ENCODE measurements at regions not wholly inside any gene's neighbourhood (a gene's known extent, or its start where the extent isn't known, plus 50 kb on each side); places are given as distances from the start of the nearest gene placed in this dataset.

DNA sequence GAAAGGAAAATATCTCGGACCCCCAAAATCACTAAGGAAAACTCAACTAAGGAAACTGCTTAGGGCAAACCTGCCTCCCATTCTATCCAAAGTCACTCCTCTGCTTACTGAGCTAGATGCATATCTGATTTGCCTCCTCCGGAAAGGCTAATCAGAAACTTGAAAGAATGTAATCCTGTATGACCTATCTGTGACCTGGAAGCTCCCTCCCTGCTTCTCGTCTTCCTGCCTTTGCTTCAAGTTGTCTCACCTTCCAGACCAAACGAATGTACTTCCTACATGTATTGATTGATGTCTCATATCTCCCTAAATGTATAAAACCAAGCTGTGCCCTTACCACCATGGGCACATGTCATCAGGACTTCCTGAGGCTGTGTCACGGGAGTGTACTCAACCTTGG is 58.1 kb upstream of the SEC61G start:
- no peak for TF ChIP-seq POLR2A (IDR thresholded peaks at IDR 0.05)
- TF ChIP-seq, protein P1, sequence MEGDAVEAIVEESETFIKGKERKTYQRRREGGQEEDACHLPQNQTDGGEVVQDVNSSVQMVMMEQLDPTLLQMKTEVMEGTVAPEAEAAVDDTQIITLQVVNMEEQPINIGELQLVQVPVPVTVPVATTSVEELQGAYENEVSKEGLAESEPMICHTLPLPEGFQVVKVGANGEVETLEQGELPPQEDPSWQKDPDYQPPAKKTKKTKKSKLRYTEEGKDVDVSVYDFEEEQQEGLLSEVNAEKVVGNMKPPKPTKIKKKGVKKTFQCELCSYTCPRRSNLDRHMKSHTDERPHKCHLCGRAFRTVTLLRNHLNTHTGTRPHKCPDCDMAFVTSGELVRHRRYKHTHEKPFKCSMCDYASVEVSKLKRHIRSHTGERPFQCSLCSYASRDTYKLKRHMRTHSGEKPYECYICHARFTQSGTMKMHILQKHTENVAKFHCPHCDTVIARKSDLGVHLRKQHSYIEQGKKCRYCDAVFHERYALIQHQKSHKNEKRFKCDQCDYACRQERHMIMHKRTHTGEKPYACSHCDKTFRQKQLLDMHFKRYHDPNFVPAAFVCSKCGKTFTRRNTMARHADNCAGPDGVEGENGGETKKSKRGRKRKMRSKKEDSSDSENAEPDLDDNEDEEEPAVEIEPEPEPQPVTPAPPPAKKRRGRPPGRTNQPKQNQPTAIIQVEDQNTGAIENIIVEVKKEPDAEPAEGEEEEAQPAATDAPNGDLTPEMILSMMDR (IDR thresholded peaks at IDR 0.05): no peak
